ENCODE measurements at regions not wholly inside any gene's neighbourhood (a gene's known extent, or its start where the extent isn't known, plus 50 kb on each side); places are given as distances from the start of the nearest gene placed in this dataset.

DNA sequence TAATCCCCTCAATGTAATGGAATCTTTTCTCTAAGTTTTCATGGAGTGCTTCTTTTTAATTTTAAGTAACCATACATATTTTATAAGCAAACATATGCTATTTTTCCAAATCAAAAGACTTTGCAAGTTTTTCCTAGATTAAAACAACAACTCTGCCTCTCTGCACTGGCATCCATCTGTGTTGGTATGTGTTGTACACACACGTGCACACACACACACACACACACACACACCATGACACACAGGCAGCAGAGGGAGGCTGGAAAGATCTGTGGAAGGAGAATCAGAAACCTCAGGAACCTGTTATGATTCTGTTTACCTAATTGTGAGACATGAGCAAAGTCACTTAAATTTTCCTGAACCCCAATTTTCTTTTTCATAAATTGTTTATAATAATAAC is 295.0 kb upstream of the PRDM1 start:
- POLR2A ChIA-PET: no interaction called here
- Histone ChIP-seq H3K4me1 (ENCODE audit: control insufficient read depth in 2 of 2, insufficient read depth in 2 of 2, low read length in 2 of 2) (peaks cover 9 to 15% of the 10 kb centered on the region in 2 donors), H3K36me3 (replicated peaks in 1 of 2; ENCODE audit: control extremely low read depth in 1 of 2, control insufficient read depth in 1 of 2, extremely low read depth in 1 of 2, insufficient read depth in 2 of 2, low read length in 1 of 2) (no peaks in the 10 kb centered on the region), H4K20me1 (ENCODE audit: control insufficient read depth, insufficient read depth, low read length, poor library complexity, severe bottlenecking) (no peaks in the 10 kb centered on the region), H3K27me3 (replicated peaks in 1 of 4; ENCODE audit: control extremely low read depth in 1 of 4, control insufficient read depth in 3 of 4, insufficient read depth in 4 of 4, low read length in 3 of 4) (no peaks in the 10 kb centered on the region), H3K9ac (ENCODE audit: low read length) (peak overlapping the region; percentile 15), H3K9me3 (ENCODE audit: control extremely low read depth in 1 of 3, control insufficient read depth in 2 of 3, insufficient read depth in 1 of 3, low read length in 2 of 3) (no peaks in the 10 kb centered on the region), H3K79me2 (ENCODE audit: control insufficient read depth, insufficient read depth, low read length) (no peaks in the 10 kb centered on the region), H2AFZ (ENCODE audit: insufficient read depth, low read depth, low read length, poor library complexity, severe bottlenecking) (no peak overlapping the region), H3K4me2 (replicated peaks; ENCODE audit: low read depth, low read length, poor library complexity, severe bottlenecking) (no peak overlapping the region), H3K4me3 (ENCODE audit: control extremely low read depth in 1 of 5, extremely low read depth in 1 of 5, insufficient read depth in 1 of 5, low read depth in 2 of 5, low read length in 4 of 5) (no peak overlapping the region), H3K27ac (ENCODE audit: low read length in 2 of 2) (no peak overlapping the region)
- Mint-ChIP-seq H3K27ac (no peak overlapping the region), H3K4me1 (peaks cover 24% of the 10 kb centered on the region), H3K9me3 (ENCODE audit: insufficient read depth) (no peaks in the 10 kb centered on the region), H3K27me3 (no peaks in the 10 kb centered on the region), H3K4me3 (no peak overlapping the region)
- no CpG with 5 or more reads among the region's 1 CpG for WGBS (ENCODE audit: insufficient coverage)
- CTCF ChIA-PET: interaction anchor here (1.1 to 3.3 kb wide), 3 partner anchors 9 to 432 kb away, joined by 3 to 18 read pairs (median 4); no protein-coding TSS in a partner anchor
- intact Hi-C loops (cut with micrococcal nuclease): loop anchor here (10.0 kb wide), 1 partner anchor 294 kb away; the partner anchor contains the start of gene PRDM1
- ATAC-seq (ENCODE audit: low read depth) (no peak), DNase-seq (no peak)
- TF ChIP-seq EZH2 (IDR thresholded peaks at IDR 0.05; ENCODE audit: borderline replicate concordance, insufficient read depth, low read depth, low read length, poor library complexity, severe bottlenecking): no peak
- TF ChIP-seq, protein P1, sequence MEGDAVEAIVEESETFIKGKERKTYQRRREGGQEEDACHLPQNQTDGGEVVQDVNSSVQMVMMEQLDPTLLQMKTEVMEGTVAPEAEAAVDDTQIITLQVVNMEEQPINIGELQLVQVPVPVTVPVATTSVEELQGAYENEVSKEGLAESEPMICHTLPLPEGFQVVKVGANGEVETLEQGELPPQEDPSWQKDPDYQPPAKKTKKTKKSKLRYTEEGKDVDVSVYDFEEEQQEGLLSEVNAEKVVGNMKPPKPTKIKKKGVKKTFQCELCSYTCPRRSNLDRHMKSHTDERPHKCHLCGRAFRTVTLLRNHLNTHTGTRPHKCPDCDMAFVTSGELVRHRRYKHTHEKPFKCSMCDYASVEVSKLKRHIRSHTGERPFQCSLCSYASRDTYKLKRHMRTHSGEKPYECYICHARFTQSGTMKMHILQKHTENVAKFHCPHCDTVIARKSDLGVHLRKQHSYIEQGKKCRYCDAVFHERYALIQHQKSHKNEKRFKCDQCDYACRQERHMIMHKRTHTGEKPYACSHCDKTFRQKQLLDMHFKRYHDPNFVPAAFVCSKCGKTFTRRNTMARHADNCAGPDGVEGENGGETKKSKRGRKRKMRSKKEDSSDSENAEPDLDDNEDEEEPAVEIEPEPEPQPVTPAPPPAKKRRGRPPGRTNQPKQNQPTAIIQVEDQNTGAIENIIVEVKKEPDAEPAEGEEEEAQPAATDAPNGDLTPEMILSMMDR (IDR thresholded peaks at IDR 0.05): no peak

DNA sequence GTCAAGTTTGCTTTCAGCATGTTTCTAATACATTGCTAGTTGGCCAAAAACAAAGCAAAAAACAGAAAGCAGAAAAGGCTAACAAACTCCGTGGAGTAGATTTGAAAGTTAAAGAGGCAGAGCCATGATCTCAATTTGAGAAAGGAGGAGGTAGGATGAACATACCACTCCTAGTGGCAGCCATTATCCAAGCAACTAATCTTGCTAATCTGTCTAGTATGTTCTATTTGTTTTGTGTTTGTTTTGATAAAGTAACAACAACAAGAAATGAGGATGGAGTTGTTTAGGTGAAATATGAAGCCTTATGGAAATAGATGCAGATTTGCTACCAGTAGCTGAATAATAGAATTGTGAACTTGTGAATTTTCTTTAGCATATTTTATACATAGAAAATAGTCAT is 295.5 kb upstream of the PRDM1 start:
- ChIA-PET CTCF (interaction anchor here (1.1 to 1.3 kb wide), 2 partner anchors 10 to 45 kb away, joined by 3 to 4 read pairs; no protein-coding TSS in a partner anchor), POLR2A (no interaction called here)
- H4K20me1 ChIP-seq (ENCODE audit: control insufficient read depth, insufficient read depth, low read length, poor library complexity, severe bottlenecking): no peaks in the 10 kb centered on the region
- no peaks in the 10 kb centered on the region for H3K79me2 ChIP-seq (ENCODE audit: control insufficient read depth, insufficient read depth, low read length)
- Mint-ChIP-seq H3K27ac (no peak overlapping the region), H3K27me3 (no peaks in the 10 kb centered on the region), H3K4me3 (no peak overlapping the region), H3K9me3 (ENCODE audit: insufficient read depth) (no peaks in the 10 kb centered on the region), H3K4me1 (peaks cover 28% of the 10 kb centered on the region)
- no CpG with 5 or more reads among the region's 1 CpG for WGBS (ENCODE audit: insufficient coverage)
- no peak overlapping the region for H3K4me3 ChIP-seq (ENCODE audit: control extremely low read depth in 1 of 5, extremely low read depth in 1 of 5, insufficient read depth in 1 of 5, low read depth in 2 of 5, low read length in 4 of 5)
- H3K4me2 ChIP-seq (replicated peaks; ENCODE audit: low read depth, low read length, poor library complexity, severe bottlenecking): no peak overlapping the region
- H2AFZ ChIP-seq (ENCODE audit: insufficient read depth, low read depth, low read length, poor library complexity, severe bottlenecking): no peak overlapping the region
- DNase-seq (no peak), ATAC-seq (ENCODE audit: low read depth) (no peak)
- H3K36me3 ChIP-seq (replicated peaks in 1 of 2; ENCODE audit: control extremely low read depth in 1 of 2, control insufficient read depth in 1 of 2, extremely low read depth in 1 of 2, insufficient read depth in 2 of 2, low read length in 1 of 2): no peaks in the 10 kb centered on the region
- no peaks in the 10 kb centered on the region for H3K9me3 ChIP-seq (ENCODE audit: control extremely low read depth in 1 of 3, control insufficient read depth in 2 of 3, insufficient read depth in 1 of 3, low read length in 2 of 3)
- intact Hi-C loops (cut with micrococcal nuclease): loop anchor here (10.0 kb wide), 1 partner anchor 294 kb away; the partner anchor contains the start of gene PRDM1
- no peak overlapping the region for H3K9ac ChIP-seq (ENCODE audit: low read length)
- peaks cover 12 to 18% of the 10 kb centered on the region in 2 donors for H3K4me1 ChIP-seq (ENCODE audit: control insufficient read depth in 2 of 2, insufficient read depth in 2 of 2, low read length in 2 of 2)
- H3K27me3 ChIP-seq (replicated peaks in 1 of 4; ENCODE audit: control extremely low read depth in 1 of 4, control insufficient read depth in 3 of 4, insufficient read depth in 4 of 4, low read length in 3 of 4): no peaks in the 10 kb centered on the region
- no peak overlapping the region for H3K27ac ChIP-seq (ENCODE audit: low read length in 2 of 2)
- TF ChIP-seq, protein P1 (IDR thresholded peaks at IDR 0.05): no peak
- TF ChIP-seq EZH2 (IDR thresholded peaks at IDR 0.05; ENCODE audit: borderline replicate concordance, insufficient read depth, low read depth, low read length, poor library complexity, severe bottlenecking): no peak
